HEK293 (cell line): ENCODE measurements at regions not wholly inside any gene's neighbourhood (a gene's known extent, or its start where the extent isn't known, plus 50 kb on each side); places are given as distances from the start of the nearest gene placed in this dataset.

Experiments
- CTCF ChIA-PET: fragments of 350-600 bp; formaldehyde crosslinking; extraction: SDS; loops from one replicate; lab custom pipeline; 2021; ENCODE audit warnings: antibody characterized with exemption; lab: Yijun Ruan, JAX
- POLR2A ChIA-PET: fragments of 300-600 bp; formaldehyde crosslinking; extraction: SDS; loops from one replicate; lab custom pipeline; 2020; ENCODE audit warnings: antibody characterized with exemption, inconsistent platforms; lab: Yijun Ruan, JAX
- H3K27ac ChIP-seq: fragments of 200-500 bp; sonication (Bioruptor generic); 2 replicates; pipeline ENCODE4 v1.5.1; 2014; ENCODE audit warnings: low read depth, low read length, control low read depth, inconsistent platforms; ENCODE audit errors: extremely low read depth
- H3K36me3 ChIP-seq, 2 experiments: fragments of 200-500 bp in 1 of 2; sonication (Bioruptor generic) in 1 of 2; 1 replicate in 1 of 2; 2 replicates in 1 of 2; pipeline ENCODE4 v1.5.1; 2014 to 2017; ENCODE audit warnings: inconsistent platforms in 2 of 2, low read length in 2 of 2; ENCODE audit not compliant: control insufficient read depth in 2 of 2, insufficient read depth in 1 of 2
- H3K4me1 ChIP-seq: fragments of 200-500 bp; sonication (Bioruptor generic); 2 replicates; pipeline ENCODE4 v1.5.1; 2014; ENCODE audit warnings: mild to moderate bottlenecking, low read length, inconsistent platforms; ENCODE audit not compliant: control insufficient read depth, insufficient read depth
- H3K4me3 ChIP-seq: 2 replicates; pipeline ENCODE4 v1.5.1; 2011; ENCODE audit warnings: low read depth, mild to moderate bottlenecking, control low read depth, low read length, moderate library complexity
- H3K9me3 ChIP-seq: fragments of 200-500 bp; sonication (Bioruptor generic); 2 replicates; pipeline ENCODE4 v1.5.1; 2014; ENCODE audit warnings: low read depth, low read length, inconsistent platforms; ENCODE audit not compliant: control insufficient read depth, insufficient read depth
- FEZF1 ChIP-seq: fragments of 450-650 bp; formaldehyde crosslinking; IDR thresholded peaks from 2 replicates; pipeline ENCODE4 v1.5.1; 2016; ENCODE audit warnings: missing biosample characterization, missing genetic modification characterization
- KLF10 ChIP-seq: fragments of 450-650 bp; IDR thresholded peaks from 2 replicates; pipeline ENCODE4 v1.5.1; 2018; ENCODE audit warnings: missing biosample characterization, mild to moderate bottlenecking, missing genetic modification characterization
- MZF1 ChIP-seq: fragments of 450-650 bp; formaldehyde crosslinking; IDR thresholded peaks from 2 replicates; pipeline ENCODE4 v1.5.1; 2017; ENCODE audit warnings: missing biosample characterization, missing genetic modification characterization, borderline replicate concordance
- REPIN1 ChIP-seq: fragments of 450-650 bp; formaldehyde crosslinking; IDR thresholded peaks from 2 replicates; pipeline ENCODE4 v1.5.1; 2017; ENCODE audit warnings: missing biosample characterization, missing genetic modification characterization, low read depth
- SCRT2 ChIP-seq: fragments of 450-650 bp; formaldehyde crosslinking; IDR thresholded peaks from 2 replicates; pipeline ENCODE4 v1.5.1; 2016; ENCODE audit warnings: missing biosample characterization, missing genetic modification characterization
- SETDB1 ChIP-seq: IDR thresholded peaks from one replicate; pipeline ENCODE4 v1.6.1; 2017; ENCODE audit warnings: mild to moderate bottlenecking, low read length, moderate library complexity, mixed read lengths; ENCODE audit not compliant: insufficient read length
- TCF7L2 ChIP-seq: IDR thresholded peaks from 2 replicates; pipeline ENCODE4 v1.6.1; 2011; ENCODE audit warnings: low read depth, mild to moderate bottlenecking, inconsistent platforms, low read length, moderate library complexity, borderline replicate concordance
- TRIM28 ChIP-seq: IDR thresholded peaks from 2 replicates; pipeline ENCODE4 v1.6.1; 2011; ENCODE audit warnings: low read length, control low read depth, borderline replicate concordance
- ZBTB7A ChIP-seq: fragments of 450-650 bp; formaldehyde crosslinking; IDR thresholded peaks from 2 replicates; pipeline ENCODE4 v1.5.1; 2016; ENCODE audit warnings: low read depth, missing biosample characterization, missing genetic modification characterization
- ZFHX2 ChIP-seq: fragments of 450-650 bp; formaldehyde crosslinking; conservative IDR thresholded peaks from 2 replicates; pipeline ENCODE4 v1.5.1; 2016; ENCODE audit warnings: missing biosample characterization, missing genetic modification characterization
- ZNF138 ChIP-seq: fragments of 450-650 bp; formaldehyde crosslinking; IDR thresholded peaks from 2 replicates; pipeline ENCODE4 v1.5.1; 2016; ENCODE audit warnings: missing biosample characterization, missing genetic modification characterization, borderline replicate concordance
- ZNF174 ChIP-seq: fragments of 450-650 bp; formaldehyde crosslinking; IDR thresholded peaks from 2 replicates; pipeline ENCODE4 v1.5.0; 2017; ENCODE audit warnings: missing biosample characterization, mild to moderate bottlenecking, missing genetic modification characterization
- ZNF366 ChIP-seq: fragments of 450-650 bp; formaldehyde crosslinking; conservative IDR thresholded peaks from 2 replicates; pipeline ENCODE4 v1.5.1; 2016; ENCODE audit warnings: missing biosample characterization, missing genetic modification characterization
- ZNF394 ChIP-seq: fragments of 450-650 bp; formaldehyde crosslinking; IDR thresholded peaks from 2 replicates; pipeline ENCODE4 v1.5.1; 2016; ENCODE audit warnings: missing biosample characterization, missing genetic modification characterization, mild to moderate bottlenecking, moderate library complexity, borderline replicate concordance
- ZNF518A ChIP-seq: fragments of 450-650 bp; formaldehyde crosslinking; conservative IDR thresholded peaks from 2 replicates; pipeline ENCODE4 v1.5.1; 2016; ENCODE audit warnings: low read depth, missing biosample characterization, missing genetic modification characterization
- ZNF549 ChIP-seq: fragments of 450-650 bp; IDR thresholded peaks from 2 replicates; pipeline ENCODE4 v1.5.1; 2018; ENCODE audit warnings: missing biosample characterization, missing genetic modification characterization, mild to moderate bottlenecking, inconsistent platforms, moderate library complexity
- ZNF555 ChIP-seq: fragments of 450-650 bp; formaldehyde crosslinking; conservative IDR thresholded peaks from 2 replicates; pipeline ENCODE4 v1.5.1; 2017; ENCODE audit warnings: missing biosample characterization, mild to moderate bottlenecking, missing genetic modification characterization, inconsistent platforms
- ZNF561 ChIP-seq: fragments of 450-650 bp; IDR thresholded peaks from 2 replicates; pipeline ENCODE4 v1.5.1; 2018; ENCODE audit warnings: missing biosample characterization, missing genetic modification characterization, borderline replicate concordance
- ZNF600 ChIP-seq: fragments of 450-650 bp; formaldehyde crosslinking; IDR thresholded peaks from 2 replicates; pipeline ENCODE4 v1.5.1; 2016; ENCODE audit warnings: missing biosample characterization, missing genetic modification characterization
- ZNF626 ChIP-seq: fragments of 450-650 bp; sonication (Bioruptor Pico); formaldehyde crosslinking; IDR thresholded peaks from 2 replicates; pipeline ENCODE4 v1.5.1; 2018; ENCODE audit warnings: missing biosample characterization, missing genetic modification characterization, inconsistent platforms
- ZNF777 ChIP-seq: fragments of 450-650 bp; formaldehyde crosslinking; IDR thresholded peaks from 2 replicates; pipeline ENCODE4 v1.5.1; 2017; ENCODE audit warnings: missing biosample characterization, missing genetic modification characterization, borderline replicate concordance
- ZSCAN23 ChIP-seq: fragments of 450-650 bp; formaldehyde crosslinking; IDR thresholded peaks from 2 replicates; pipeline ENCODE4 v1.5.1; 2016; ENCODE audit warnings: missing biosample characterization, missing genetic modification characterization
- ZSCAN30 ChIP-seq: fragments of 450-650 bp; IDR thresholded peaks from 2 replicates; pipeline ENCODE4 v1.5.1; 2018; ENCODE audit warnings: missing biosample characterization, mild to moderate bottlenecking, missing genetic modification characterization, moderate library complexity
- ZXDB ChIP-seq: fragments of 450-650 bp; formaldehyde crosslinking; IDR thresholded peaks from 2 replicates; pipeline ENCODE4 v1.5.1; 2016; ENCODE audit warnings: missing biosample characterization, missing genetic modification characterization

GRCh38 chr19:31223740-31224534 lies 125.3 kb downstream of the TSHZ3 start:
- Histone ChIP-seq H3K9me3 (peaks cover 2% of the 10 kb centered on the region), H3K4me1 (no peaks in the 10 kb centered on the region), H3K27ac (no peak overlapping the region)
- CTCF ChIA-PET: interaction anchor here (0.6 to 1.3 kb wide), 4 partner anchors 10 to 540 kb away, joined by 3 to 4 read pairs (median 3); no protein-coding TSS in a partner anchor
- TF ChIP-seq TCF7L2: no peak
- TF ChIP-seq TRIM28: no peak
- TF ChIP-seq ZNF138 (tag by site-specific recombination): no peak
- TF ChIP-seq ZBTB7A (tag by site-specific recombination): no peak
- no peak for TF ChIP-seq ZNF555 (tag by site-specific recombination)
- TF ChIP-seq ZSCAN30 (tag by site-specific recombination): no peak
- no peak for TF ChIP-seq ZNF394
- no peak for TF ChIP-seq ZFHX2 (tag by site-specific recombination)
- TF ChIP-seq REPIN1 (tag by site-specific recombination): no peak
- no peak for TF ChIP-seq ZNF549 (tag by site-specific recombination)
- no peak for TF ChIP-seq ZNF777
- no peak for TF ChIP-seq ZNF561 (tag by site-specific recombination)
- TF ChIP-seq FEZF1: no peak
- TF ChIP-seq ZNF174 (tag by site-specific recombination): no peak
- no peak for TF ChIP-seq KLF10
- TF ChIP-seq, all 188 proteins: peak for 0
- H3K4me3 ChIP-seq: no peak overlapping the region
- POLR2A ChIA-PET: interaction anchor here (1.0 kb wide), 1 partner anchor 10 kb away, joined by 4 read pairs; no protein-coding TSS in a partner anchor
- no peaks in the 10 kb centered on the region for H3K36me3 ChIP-seq

GRCh38 chr19:31220540-31220939 lies 128.7 kb downstream of the TSHZ3 start:
- TF ChIP-seq MZF1 (tag by site-specific recombination): no peak
- no peak for TF ChIP-seq ZNF600 (tag by site-specific recombination)
- TF ChIP-seq ZNF518A (tag by site-specific recombination): peak; percentile 51; the same call in 1 of the 2 replicates
- TF ChIP-seq ZNF626 (tag by site-specific recombination): no peak
- TF ChIP-seq ZNF366 (tag by site-specific recombination): no peak
- peak; percentile 50; the same call in 1 of the 2 replicates for TF ChIP-seq SCRT2 (tag by site-specific recombination)
- no peak for TF ChIP-seq SETDB1
- TF ChIP-seq ZSCAN23 (tag by site-specific recombination): no peak
- TF ChIP-seq ZXDB (tag by site-specific recombination): no peak
- ChIA-PET CTCF (interaction anchor here (0.7 to 1.1 kb wide), 3 partner anchors 125 to 1287 kb away, joined by 3 to 4 read pairs (median 3); no protein-coding TSS in a partner anchor), POLR2A (interaction anchor here (1.2 kb wide), 1 partner anchor 10 kb away, joined by 3 read pairs; no protein-coding TSS in a partner anchor)
- Histone ChIP-seq H3K4me1 (no peaks in the 10 kb centered on the region), H3K4me3 (no peak overlapping the region), H3K36me3 (no peaks in the 10 kb centered on the region), H3K27ac (no peak overlapping the region), H3K9me3 (peaks cover 2% of the 10 kb centered on the region)
